ENCODE measurements at regions not wholly inside any gene's neighbourhood (a gene's known extent, or its start where the extent isn't known, plus 50 kb on each side); places are given as distances from the start of the nearest gene placed in this dataset.

GRCh38 chr2:5932556-5933469 is 240.6 kb downstream of the SOX11 start:
- no peak overlapping the region for H3K27ac Mint-ChIP-seq
- H3K36me3 Mint-ChIP-seq (ENCODE audit: insufficient read depth in 2 of 2) = no peaks in the 10 kb centered on the region
- no peaks in the 10 kb centered on the region for H3K27me3 Mint-ChIP-seq (ENCODE audit: low read depth)
- no peak overlapping the region for H3K4me3 Mint-ChIP-seq
- ATAC-seq (replicated peaks in 1 of 2) (no peak), DNase-seq (no peak)
- peaks cover 7 to 8% of the 10 kb centered on the region in 2 donors for H3K9me3 Mint-ChIP-seq
- H3K4me1 Mint-ChIP-seq (ENCODE audit: low read depth) = no peaks in the 10 kb centered on the region

DNA sequence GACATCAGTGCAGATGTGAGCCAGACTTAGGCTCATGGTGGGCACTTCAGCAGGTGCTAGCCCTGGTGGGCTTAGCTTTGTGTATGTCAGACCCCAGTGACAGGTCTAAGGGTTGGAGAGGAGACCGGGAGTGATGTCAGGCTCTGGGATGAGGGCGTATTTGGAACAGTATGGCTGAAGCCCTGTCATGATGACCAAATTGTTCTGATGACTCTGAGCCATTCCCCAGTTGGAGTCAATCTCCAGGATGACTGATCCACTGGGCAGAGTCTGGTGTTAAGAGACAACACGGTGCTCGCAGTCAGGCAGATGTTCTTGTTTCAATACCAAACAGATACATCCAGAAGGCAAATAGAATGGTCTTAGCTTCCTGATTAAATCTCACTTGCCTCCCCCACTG is 241.5 kb downstream of the SOX11 start:
- ATAC-seq (replicated peaks in 1 of 2) = no peak
- no peaks in the 10 kb centered on the region for H3K4me1 Mint-ChIP-seq (ENCODE audit: low read depth)

DNA sequence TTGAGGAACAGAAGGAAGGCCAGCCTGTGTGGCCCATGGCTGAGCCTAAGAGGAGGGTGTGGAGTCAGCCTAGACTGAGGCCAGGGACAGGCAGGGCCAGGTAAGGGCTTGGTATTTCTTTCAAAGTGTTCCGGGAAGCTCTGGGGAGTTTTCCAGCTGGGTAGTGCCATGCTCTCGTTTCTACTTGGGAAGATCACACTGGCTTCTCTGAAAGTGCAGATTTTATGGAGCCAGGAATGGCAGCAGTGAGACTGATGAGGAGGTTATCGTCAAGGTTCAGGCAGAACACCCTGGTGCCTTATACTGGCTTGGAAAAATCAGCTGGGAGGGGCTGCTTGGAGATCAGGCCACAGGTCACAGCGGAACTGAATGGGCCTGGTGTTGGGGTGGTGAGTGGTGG is 245.1 kb downstream of the SOX11 start:
- no peaks in the 10 kb centered on the region for H3K4me1 Mint-ChIP-seq (ENCODE audit: low read depth)

More for the DNA sequence above, 241.5 kb downstream of the SOX11 start:
- H3K27me3 Mint-ChIP-seq (ENCODE audit: low read depth) = no peaks in the 10 kb centered on the region
- peaks cover 5 to 8% of the 10 kb centered on the region in 2 donors for H3K9me3 Mint-ChIP-seq
- no peaks in the 10 kb centered on the region for H3K36me3 Mint-ChIP-seq (ENCODE audit: insufficient read depth in 2 of 2)
- DNase-seq = no peak
- H3K27ac Mint-ChIP-seq = no peak overlapping the region
- H3K4me3 Mint-ChIP-seq = no peak overlapping the region

DNA sequence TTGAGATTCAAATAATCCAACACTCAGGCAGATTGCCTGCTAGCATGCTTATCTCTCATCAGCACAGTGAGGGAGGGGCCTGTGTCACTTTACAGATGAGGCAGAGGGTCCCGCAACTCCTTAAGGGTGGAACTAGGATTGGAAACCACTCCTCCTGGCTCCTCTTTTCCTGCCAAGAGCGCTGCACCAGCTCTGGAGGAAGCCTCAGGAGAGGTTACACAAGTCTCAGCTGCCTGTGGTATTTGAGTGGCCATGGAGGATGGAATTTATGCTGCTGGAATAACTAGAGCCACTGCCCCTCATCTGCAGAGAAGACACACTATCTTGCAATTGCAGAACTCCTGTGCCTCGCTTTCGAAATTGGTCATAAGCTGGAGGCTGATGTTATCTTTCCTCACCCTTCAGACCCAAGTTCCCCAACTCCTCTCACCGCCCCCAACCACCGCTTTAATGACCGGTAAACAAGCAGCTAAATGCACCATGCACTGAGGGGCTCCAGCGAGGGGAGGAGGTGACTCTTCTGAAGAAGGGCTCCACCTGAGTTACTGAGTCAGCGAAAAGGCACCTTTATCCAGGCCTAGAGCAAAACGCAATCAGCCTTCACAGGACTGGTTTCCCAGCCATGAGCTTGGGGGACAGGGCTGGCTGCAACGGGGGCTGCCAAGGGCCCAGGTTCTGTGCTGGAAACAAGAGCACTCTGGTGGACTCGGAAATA is 245.8 kb downstream of the SOX11 start:
- no peaks in the 10 kb centered on the region for H3K4me1 Mint-ChIP-seq (ENCODE audit: low read depth)
- ATAC-seq (replicated peaks in 1 of 2) (no peak), DNase-seq (no peak)
- no peak overlapping the region for H3K27ac Mint-ChIP-seq
- peaks cover 2 to 3% of the 10 kb centered on the region in 2 donors for H3K9me3 Mint-ChIP-seq
- H3K36me3 Mint-ChIP-seq (ENCODE audit: insufficient read depth in 2 of 2) = no peaks in the 10 kb centered on the region
- H3K4me3 Mint-ChIP-seq = no peak overlapping the region
- no peaks in the 10 kb centered on the region for H3K27me3 Mint-ChIP-seq (ENCODE audit: low read depth)

More for the DNA sequence above, 245.1 kb downstream of the SOX11 start:
- ATAC-seq (replicated peaks in 1 of 2) = no peak
- no peak for DNase-seq
- Mint-ChIP-seq H3K27me3 (ENCODE audit: low read depth) (no peaks in the 10 kb centered on the region), H3K36me3 (ENCODE audit: insufficient read depth in 2 of 2) (no peaks in the 10 kb centered on the region), H3K27ac (no peak overlapping the region), H3K4me3 (no peak overlapping the region), H3K9me3 (peaks cover 2 to 3% of the 10 kb centered on the region in 2 donors)

- Mint-ChIP-seq H3K36me3 (ENCODE audit: insufficient read depth in 2 of 2) (no peaks in the 10 kb centered on the region), H3K4me3 (no peak overlapping the region), H3K4me1 (ENCODE audit: low read depth) (no peaks in the 10 kb centered on the region), H3K27ac (no peak overlapping the region), H3K27me3 (ENCODE audit: low read depth) (no peaks in the 10 kb centered on the region), H3K9me3 (peaks cover 2 to 3% of the 10 kb centered on the region in 2 donors)
- no peak for DNase-seq
- no peak for ATAC-seq (replicated peaks in 1 of 2)
These were observed 246.3 kb downstream of the SOX11 start for GRCh38 chr2:5938566-5938896.

DNA sequence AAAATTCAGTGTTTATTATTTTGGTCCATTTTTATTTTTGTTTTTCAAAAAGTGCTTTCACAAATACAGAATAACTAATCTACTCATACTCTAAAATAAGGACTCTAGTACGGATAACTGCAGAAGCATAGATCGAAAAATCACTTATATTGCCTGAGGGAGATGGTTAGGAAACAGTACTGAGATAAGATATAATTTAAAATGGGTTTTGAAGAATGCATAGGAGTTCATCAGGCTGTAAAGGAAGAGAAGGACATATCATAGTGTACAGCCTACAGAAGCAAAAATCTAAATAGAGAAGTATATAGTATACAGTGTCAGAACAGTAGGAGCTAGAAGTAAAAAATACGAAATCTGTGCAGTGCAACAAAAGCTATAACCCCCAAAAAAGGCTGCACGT is 247.4 kb downstream of the SOX11 start:
- no peak overlapping the region for H3K4me3 Mint-ChIP-seq
- H3K36me3 Mint-ChIP-seq (ENCODE audit: insufficient read depth in 2 of 2) = no peaks in the 10 kb centered on the region
- no peak overlapping the region for H3K27ac Mint-ChIP-seq
- ATAC-seq (replicated peaks in 1 of 2) (no peak), DNase-seq (no peak)
- no peaks in the 10 kb centered on the region for H3K4me1 Mint-ChIP-seq (ENCODE audit: low read depth)
- H3K9me3 Mint-ChIP-seq = peaks cover 2 to 3% of the 10 kb centered on the region in 2 donors
- H3K27me3 Mint-ChIP-seq (ENCODE audit: low read depth) = no peaks in the 10 kb centered on the region

- Mint-ChIP-seq H3K27me3 (ENCODE audit: low read depth) (no peaks in the 10 kb centered on the region), H3K4me1 (ENCODE audit: low read depth) (no peaks in the 10 kb centered on the region), H3K36me3 (ENCODE audit: insufficient read depth in 2 of 2) (no peaks in the 10 kb centered on the region), H3K9me3 (peaks cover 2 to 3% of the 10 kb centered on the region in 2 donors), H3K27ac (no peak overlapping the region), H3K4me3 (no peak overlapping the region)
- DNase-seq (no peak), ATAC-seq (replicated peaks in 1 of 2) (no peak)
These were observed 248.7 kb downstream of the SOX11 start for GRCh38 chr2:5940596-5941535.

DNA sequence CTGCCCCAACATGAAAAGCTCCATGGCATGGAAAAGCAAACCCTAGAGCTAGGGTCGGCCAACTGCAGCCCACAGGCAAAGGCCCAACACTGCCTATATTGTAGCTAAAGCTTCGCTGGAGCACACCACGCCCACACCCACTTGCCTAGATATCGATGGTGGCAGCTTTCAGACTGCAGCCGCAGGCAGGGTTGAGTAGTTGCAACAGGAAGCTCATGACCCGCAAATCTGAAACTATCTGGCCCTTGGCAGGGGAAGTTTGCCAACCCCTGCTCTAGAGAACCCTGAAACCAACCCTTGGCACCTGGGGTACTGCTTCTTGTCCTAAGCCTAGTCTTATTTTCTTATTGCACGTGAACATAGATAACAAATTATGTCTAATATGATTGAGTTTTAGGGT is 250.0 kb downstream of the SOX11 start:
- DNase-seq (no peak), ATAC-seq (replicated peaks in 1 of 2) (no peak)
- H3K36me3 Mint-ChIP-seq (ENCODE audit: insufficient read depth in 2 of 2) = no peaks in the 10 kb centered on the region
- H3K9me3 Mint-ChIP-seq = no peaks in the 10 kb centered on the region
- H3K4me1 Mint-ChIP-seq (ENCODE audit: low read depth) = no peaks in the 10 kb centered on the region
- no peaks in the 10 kb centered on the region for H3K27me3 Mint-ChIP-seq (ENCODE audit: low read depth)
- H3K4me3 Mint-ChIP-seq = no peak overlapping the region
- H3K27ac Mint-ChIP-seq = no peak overlapping the region

GRCh38 chr2:5945742-5946141 is 253.6 kb downstream of the SOX11 start:
- Mint-ChIP-seq H3K4me3 (no peak overlapping the region), H3K27me3 (ENCODE audit: low read depth) (no peaks in the 10 kb centered on the region), H3K36me3 (ENCODE audit: insufficient read depth in 2 of 2) (no peaks in the 10 kb centered on the region), H3K27ac (no peak overlapping the region), H3K4me1 (ENCODE audit: low read depth) (no peaks in the 10 kb centered on the region), H3K9me3 (peaks cover 0 to 5% of the 10 kb centered on the region in 2 donors)
- ATAC-seq (replicated peaks in 1 of 2) (no peak), DNase-seq (no peak)

- H3K27me3 Mint-ChIP-seq (ENCODE audit: low read depth) = no peaks in the 10 kb centered on the region
- H3K9me3 Mint-ChIP-seq = peaks cover 0 to 5% of the 10 kb centered on the region in 2 donors
- DNase-seq (no peak), ATAC-seq (replicated peaks in 1 of 2) (no peak)
- no peak overlapping the region for H3K27ac Mint-ChIP-seq
- no peaks in the 10 kb centered on the region for H3K36me3 Mint-ChIP-seq (ENCODE audit: insufficient read depth in 2 of 2)
- H3K4me3 Mint-ChIP-seq = no peak overlapping the region
- no peaks in the 10 kb centered on the region for H3K4me1 Mint-ChIP-seq (ENCODE audit: low read depth)
These were observed 254.3 kb downstream of the SOX11 start for GRCh38 chr2:5946225-5947115.

DNA sequence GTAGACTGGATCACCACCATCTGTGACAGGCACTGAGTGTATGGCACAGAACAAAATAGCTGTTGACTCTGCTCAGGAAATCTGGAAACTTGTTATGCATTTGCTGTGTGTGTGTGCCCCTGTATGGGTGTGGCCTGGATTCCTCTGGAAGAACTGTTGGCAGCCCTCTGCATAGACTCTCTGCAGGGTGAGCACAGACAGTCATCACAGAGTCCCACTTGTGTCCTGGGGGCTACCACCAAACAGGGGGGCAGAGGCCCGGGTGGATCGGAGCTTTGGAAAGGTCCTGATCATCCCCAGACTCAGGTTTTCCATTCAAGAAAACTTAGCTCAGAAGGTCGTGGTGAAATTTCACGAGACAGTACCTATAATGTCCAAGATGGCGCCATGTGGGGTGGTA is 258.6 kb downstream of the SOX11 start:
- ATAC-seq (replicated peaks in 1 of 2) = no peak
- no peak overlapping the region for H3K4me3 Mint-ChIP-seq
- H3K4me1 Mint-ChIP-seq (ENCODE audit: low read depth) = no peaks in the 10 kb centered on the region
- no peak for DNase-seq
- H3K27ac Mint-ChIP-seq = no peak overlapping the region
- H3K9me3 Mint-ChIP-seq = peaks cover 6 to 9% of the 10 kb centered on the region in 2 donors
- no peaks in the 10 kb centered on the region for H3K36me3 Mint-ChIP-seq (ENCODE audit: insufficient read depth in 2 of 2)
- no peaks in the 10 kb centered on the region for H3K27me3 Mint-ChIP-seq (ENCODE audit: low read depth)

DNA sequence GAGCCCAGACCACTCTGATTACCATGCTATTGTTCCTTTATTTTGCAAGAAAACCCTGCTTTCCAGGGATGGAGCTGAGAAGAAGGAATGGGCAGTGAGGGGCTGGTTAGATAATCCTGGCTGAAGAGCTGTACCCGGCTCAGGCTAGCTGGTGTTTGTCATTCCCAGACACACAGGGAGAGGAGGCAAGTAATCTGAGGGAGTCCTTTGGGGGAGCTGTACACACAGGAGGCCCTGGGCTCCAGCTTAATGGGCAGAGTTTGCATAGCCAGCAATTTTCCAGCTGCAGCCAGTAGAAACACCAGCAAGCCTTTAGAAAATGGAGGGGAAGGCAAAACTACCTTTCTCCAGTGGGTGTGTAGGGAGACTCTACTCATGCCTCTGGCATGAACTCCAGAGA is 259.3 kb downstream of the SOX11 start:
- Mint-ChIP-seq H3K4me3 (no peak overlapping the region), H3K27me3 (ENCODE audit: low read depth) (no peaks in the 10 kb centered on the region), H3K36me3 (ENCODE audit: insufficient read depth in 2 of 2) (no peaks in the 10 kb centered on the region), H3K4me1 (ENCODE audit: low read depth) (no peaks in the 10 kb centered on the region), H3K27ac (no peak overlapping the region), H3K9me3 (peaks cover 8 to 9% of the 10 kb centered on the region in 2 donors)
- DNase-seq = no peak
- ATAC-seq (replicated peaks in 1 of 2) = no peak
